ENCODE measurements at regions not wholly inside any gene's neighbourhood (a gene's known extent, or its start where the extent isn't known, plus 50 kb on each side); places are given as distances from the start of the nearest gene placed in this dataset.

DNA sequence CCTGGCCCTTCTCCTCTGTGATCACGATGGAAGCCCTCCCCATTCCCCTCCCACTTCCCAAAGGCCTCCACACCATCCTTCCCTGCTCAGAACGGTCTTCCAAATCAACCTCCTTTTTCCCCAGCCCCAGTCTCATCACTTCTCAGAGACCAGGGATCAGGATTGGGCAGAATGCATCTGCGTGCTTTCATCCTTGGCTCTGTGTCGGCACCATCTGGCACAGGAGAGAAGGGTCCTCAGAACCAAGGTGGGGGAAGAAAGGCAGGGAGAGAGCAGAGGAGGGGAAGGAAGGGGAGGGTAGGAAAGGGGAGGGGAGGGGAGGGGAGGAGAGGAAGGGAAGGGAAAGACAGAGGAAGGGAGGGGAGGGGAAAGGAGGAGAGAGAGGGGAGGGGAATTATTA lies 52.4 kb upstream of the FICD start:
- TF ChIP-seq, protein P1, sequence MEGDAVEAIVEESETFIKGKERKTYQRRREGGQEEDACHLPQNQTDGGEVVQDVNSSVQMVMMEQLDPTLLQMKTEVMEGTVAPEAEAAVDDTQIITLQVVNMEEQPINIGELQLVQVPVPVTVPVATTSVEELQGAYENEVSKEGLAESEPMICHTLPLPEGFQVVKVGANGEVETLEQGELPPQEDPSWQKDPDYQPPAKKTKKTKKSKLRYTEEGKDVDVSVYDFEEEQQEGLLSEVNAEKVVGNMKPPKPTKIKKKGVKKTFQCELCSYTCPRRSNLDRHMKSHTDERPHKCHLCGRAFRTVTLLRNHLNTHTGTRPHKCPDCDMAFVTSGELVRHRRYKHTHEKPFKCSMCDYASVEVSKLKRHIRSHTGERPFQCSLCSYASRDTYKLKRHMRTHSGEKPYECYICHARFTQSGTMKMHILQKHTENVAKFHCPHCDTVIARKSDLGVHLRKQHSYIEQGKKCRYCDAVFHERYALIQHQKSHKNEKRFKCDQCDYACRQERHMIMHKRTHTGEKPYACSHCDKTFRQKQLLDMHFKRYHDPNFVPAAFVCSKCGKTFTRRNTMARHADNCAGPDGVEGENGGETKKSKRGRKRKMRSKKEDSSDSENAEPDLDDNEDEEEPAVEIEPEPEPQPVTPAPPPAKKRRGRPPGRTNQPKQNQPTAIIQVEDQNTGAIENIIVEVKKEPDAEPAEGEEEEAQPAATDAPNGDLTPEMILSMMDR (IDR thresholded peaks at IDR 0.05; ENCODE audit: insufficient read depth, low read length, poor library complexity, severe bottlenecking): no peak
- Histone ChIP-seq H3K27me3 (ENCODE audit: control insufficient read depth, insufficient read depth, low read length) (no peaks in the 10 kb centered on the region), H3K36me3 (ENCODE audit: control insufficient read depth, insufficient read depth, low read length) (no peaks in the 10 kb centered on the region), H3K4me3 (ENCODE audit: low read depth, low read length) (no peak overlapping the region)
- no peak for DNase-seq (ENCODE audit: low read depth)

DNA sequence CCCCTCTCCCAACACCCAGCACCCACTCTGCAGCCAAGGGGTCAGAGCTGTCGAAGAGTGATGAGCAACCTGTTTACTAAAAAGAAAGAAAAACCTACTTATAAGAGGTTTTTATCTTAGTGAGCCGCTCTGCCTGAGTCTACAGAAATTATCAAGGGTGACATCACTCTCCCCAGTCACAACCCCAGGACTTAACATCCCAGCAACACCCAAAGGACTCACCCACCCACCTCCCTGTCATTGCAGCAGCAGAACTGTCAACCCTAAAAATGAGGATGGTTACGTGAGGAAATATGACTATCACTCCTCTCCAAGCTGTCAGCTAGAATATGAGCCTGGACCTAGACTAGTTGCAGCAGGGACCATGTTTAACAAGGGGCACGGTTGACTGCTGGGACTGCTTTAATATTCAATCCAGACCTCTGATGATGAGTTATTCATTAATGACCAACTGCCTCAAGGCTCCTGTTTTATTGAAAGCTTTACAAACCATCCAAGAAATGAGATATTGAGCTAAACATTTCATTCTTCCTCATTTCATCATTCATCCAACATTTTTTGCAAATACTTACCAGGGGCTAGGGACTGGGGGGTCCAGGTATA lies 53.9 kb upstream of the FICD start:
- no peaks in the 10 kb centered on the region for H3K27me3 ChIP-seq (ENCODE audit: control insufficient read depth, insufficient read depth, low read length)
- no peak overlapping the region for H3K4me3 ChIP-seq (ENCODE audit: low read depth, low read length)
- TF ChIP-seq, protein P1 (IDR thresholded peaks at IDR 0.05; ENCODE audit: insufficient read depth, low read length, poor library complexity, severe bottlenecking): no peak
- no peaks in the 10 kb centered on the region for H3K36me3 ChIP-seq (ENCODE audit: control insufficient read depth, insufficient read depth, low read length)
- DNase-seq (ENCODE audit: low read depth): no peak

DNA sequence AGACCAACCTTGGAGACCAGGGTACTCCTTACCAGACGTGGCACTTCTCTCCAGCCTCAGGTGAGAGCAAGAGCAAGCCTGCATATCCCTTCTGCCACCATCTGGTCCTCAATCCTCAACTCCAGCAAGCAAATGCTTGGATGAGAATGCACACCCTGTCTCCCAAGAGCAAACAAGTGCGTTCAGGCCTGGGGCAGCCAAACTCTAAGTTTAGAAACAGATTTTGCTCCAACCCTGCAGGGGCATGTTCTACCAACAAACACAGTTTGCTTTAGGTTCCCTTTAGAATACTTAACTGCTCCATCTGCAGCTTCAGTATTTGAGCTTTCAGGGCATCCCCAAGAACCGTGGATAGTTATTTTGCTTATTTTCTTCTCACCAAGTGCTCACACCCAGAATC lies 55.9 kb upstream of the FICD start:
- no peak for DNase-seq (ENCODE audit: low read depth)
- H3K4me3 ChIP-seq (ENCODE audit: low read depth, low read length): no peak overlapping the region
- TF ChIP-seq, protein P1 (IDR thresholded peaks at IDR 0.05; ENCODE audit: insufficient read depth, low read length, poor library complexity, severe bottlenecking): no peak
- H3K27me3 ChIP-seq (ENCODE audit: control insufficient read depth, insufficient read depth, low read length): no peaks in the 10 kb centered on the region
- no peaks in the 10 kb centered on the region for H3K36me3 ChIP-seq (ENCODE audit: control insufficient read depth, insufficient read depth, low read length)

DNA sequence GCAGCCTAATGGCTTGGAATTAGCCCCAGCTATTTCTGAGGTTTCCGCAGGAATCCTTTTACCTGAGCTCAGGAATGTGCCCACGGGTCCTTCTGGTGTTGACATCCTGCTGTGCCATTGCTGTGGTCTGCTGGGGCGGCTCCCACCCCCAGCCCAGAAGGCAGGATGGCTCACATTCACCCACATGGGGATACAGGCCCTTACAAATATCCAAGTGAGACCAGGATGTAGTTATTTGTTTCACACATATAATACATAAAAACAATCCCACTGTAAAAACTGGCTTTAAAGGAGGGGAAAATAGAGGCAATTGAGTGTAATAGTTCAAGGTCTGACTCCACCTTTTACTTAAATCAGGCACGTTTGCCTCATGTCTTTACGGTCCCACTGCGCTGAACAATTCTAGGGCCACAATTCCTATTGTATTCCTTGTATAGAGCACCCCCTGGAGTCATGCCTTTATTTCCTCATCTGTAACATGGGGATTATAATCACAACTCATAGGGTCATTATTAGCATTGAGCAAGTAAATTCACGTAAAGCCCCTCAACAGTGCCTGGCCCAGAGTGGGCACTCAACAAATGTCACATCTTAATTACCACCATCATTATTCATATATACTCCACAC lies 57.2 kb upstream of the FICD start:
- Histone ChIP-seq H3K4me3 (ENCODE audit: low read depth, low read length) (no peak overlapping the region), H3K27me3 (ENCODE audit: control insufficient read depth, insufficient read depth, low read length) (no peaks in the 10 kb centered on the region), H3K36me3 (ENCODE audit: control insufficient read depth, insufficient read depth, low read length) (no peaks in the 10 kb centered on the region)
- no peak for DNase-seq (ENCODE audit: low read depth)
- TF ChIP-seq, protein P1 (IDR thresholded peaks at IDR 0.05; ENCODE audit: insufficient read depth, low read length, poor library complexity, severe bottlenecking): no peak

DNA sequence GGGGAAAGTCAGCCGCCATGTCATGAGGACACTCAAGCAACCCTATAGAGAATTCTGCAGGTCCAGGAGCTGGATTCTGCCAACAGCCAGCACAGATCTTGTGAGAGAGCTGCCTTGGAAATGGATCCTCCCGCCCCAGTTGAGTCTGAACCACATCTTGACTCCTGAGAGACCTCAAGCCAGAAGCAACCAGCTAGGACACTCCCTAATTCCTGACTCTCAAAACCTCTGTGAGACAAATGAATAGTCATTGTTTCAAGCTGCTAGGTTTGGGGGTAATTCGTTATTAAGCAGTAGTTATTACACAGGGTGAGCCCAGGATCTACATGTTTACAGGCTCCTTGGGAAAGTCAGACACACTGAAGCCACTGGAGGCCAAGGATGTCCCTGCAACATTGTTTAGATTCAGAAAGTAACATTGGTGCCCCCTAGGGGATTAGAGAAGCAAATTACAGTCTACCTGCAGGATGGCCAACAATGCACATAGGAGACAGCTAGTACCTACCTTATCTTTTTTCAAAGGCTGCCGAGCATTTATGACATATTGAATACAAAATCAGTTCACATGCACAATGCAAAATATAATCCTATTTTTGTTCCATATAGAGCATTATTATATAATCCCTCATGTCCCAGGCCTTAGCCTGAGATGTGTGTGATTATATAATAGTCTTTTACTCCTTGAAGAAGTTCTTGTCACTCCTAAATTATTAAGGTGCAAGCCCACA lies 57.9 kb upstream of the FICD start:
- no peaks in the 10 kb centered on the region for H3K36me3 ChIP-seq (ENCODE audit: control insufficient read depth, insufficient read depth, low read length)
- TF ChIP-seq, protein P1 (IDR thresholded peaks at IDR 0.05; ENCODE audit: insufficient read depth, low read length, poor library complexity, severe bottlenecking): peak; percentile 69
- no peak for DNase-seq (ENCODE audit: low read depth)
- no peak overlapping the region for H3K4me3 ChIP-seq (ENCODE audit: low read depth, low read length)
- H3K27me3 ChIP-seq (ENCODE audit: control insufficient read depth, insufficient read depth, low read length): no peaks in the 10 kb centered on the region
